HL-60 (cell line): ENCODE measurements at regions not wholly inside any gene's neighbourhood (a gene's known extent, or its start where the extent isn't known, plus 50 kb on each side); places are given as distances from the start of the nearest gene placed in this dataset.

ENCODE experiments used
- POLR2AphosphoS5 ChIP-seq: IDR thresholded peaks from 2 replicates; pipeline ENCODE4 v1.6.1; 2012; ENCODE audit warnings: low read depth
- TF ChIP-seq, protein P1 (sequence below): IDR thresholded peaks from one replicate; pipeline ENCODE4 v1.5.1; 2011; ENCODE audit warnings: low read length, control low read depth, inconsistent platforms; ENCODE audit not compliant: insufficient read depth
- TF ChIP-seq, protein P2 (sequence below): IDR thresholded peaks from 2 replicates; pipeline ENCODE4 v1.6.1; 2012; ENCODE audit warnings: low read depth; ENCODE audit not compliant: insufficient replicate concordance

- TF ChIP-seq, protein P1, sequence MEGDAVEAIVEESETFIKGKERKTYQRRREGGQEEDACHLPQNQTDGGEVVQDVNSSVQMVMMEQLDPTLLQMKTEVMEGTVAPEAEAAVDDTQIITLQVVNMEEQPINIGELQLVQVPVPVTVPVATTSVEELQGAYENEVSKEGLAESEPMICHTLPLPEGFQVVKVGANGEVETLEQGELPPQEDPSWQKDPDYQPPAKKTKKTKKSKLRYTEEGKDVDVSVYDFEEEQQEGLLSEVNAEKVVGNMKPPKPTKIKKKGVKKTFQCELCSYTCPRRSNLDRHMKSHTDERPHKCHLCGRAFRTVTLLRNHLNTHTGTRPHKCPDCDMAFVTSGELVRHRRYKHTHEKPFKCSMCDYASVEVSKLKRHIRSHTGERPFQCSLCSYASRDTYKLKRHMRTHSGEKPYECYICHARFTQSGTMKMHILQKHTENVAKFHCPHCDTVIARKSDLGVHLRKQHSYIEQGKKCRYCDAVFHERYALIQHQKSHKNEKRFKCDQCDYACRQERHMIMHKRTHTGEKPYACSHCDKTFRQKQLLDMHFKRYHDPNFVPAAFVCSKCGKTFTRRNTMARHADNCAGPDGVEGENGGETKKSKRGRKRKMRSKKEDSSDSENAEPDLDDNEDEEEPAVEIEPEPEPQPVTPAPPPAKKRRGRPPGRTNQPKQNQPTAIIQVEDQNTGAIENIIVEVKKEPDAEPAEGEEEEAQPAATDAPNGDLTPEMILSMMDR: no peak
- TF ChIP-seq POLR2AphosphoS5: no peak
- TF ChIP-seq, protein P2, sequence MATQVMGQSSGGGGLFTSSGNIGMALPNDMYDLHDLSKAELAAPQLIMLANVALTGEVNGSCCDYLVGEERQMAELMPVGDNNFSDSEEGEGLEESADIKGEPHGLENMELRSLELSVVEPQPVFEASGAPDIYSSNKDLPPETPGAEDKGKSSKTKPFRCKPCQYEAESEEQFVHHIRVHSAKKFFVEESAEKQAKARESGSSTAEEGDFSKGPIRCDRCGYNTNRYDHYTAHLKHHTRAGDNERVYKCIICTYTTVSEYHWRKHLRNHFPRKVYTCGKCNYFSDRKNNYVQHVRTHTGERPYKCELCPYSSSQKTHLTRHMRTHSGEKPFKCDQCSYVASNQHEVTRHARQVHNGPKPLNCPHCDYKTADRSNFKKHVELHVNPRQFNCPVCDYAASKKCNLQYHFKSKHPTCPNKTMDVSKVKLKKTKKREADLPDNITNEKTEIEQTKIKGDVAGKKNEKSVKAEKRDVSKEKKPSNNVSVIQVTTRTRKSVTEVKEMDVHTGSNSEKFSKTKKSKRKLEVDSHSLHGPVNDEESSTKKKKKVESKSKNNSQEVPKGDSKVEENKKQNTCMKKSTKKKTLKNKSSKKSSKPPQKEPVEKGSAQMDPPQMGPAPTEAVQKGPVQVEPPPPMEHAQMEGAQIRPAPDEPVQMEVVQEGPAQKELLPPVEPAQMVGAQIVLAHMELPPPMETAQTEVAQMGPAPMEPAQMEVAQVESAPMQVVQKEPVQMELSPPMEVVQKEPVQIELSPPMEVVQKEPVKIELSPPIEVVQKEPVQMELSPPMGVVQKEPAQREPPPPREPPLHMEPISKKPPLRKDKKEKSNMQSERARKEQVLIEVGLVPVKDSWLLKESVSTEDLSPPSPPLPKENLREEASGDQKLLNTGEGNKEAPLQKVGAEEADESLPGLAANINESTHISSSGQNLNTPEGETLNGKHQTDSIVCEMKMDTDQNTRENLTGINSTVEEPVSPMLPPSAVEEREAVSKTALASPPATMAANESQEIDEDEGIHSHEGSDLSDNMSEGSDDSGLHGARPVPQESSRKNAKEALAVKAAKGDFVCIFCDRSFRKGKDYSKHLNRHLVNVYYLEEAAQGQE: no peak
These were observed 127.8 kb downstream of the TMEM26 start for GRCh38 chr10:61325223-61325960.
